ENCODE measurements at regions not wholly inside any gene's neighbourhood (a gene's known extent, or its start where the extent isn't known, plus 50 kb on each side); places are given as distances from the start of the nearest gene placed in this dataset.

DNA sequence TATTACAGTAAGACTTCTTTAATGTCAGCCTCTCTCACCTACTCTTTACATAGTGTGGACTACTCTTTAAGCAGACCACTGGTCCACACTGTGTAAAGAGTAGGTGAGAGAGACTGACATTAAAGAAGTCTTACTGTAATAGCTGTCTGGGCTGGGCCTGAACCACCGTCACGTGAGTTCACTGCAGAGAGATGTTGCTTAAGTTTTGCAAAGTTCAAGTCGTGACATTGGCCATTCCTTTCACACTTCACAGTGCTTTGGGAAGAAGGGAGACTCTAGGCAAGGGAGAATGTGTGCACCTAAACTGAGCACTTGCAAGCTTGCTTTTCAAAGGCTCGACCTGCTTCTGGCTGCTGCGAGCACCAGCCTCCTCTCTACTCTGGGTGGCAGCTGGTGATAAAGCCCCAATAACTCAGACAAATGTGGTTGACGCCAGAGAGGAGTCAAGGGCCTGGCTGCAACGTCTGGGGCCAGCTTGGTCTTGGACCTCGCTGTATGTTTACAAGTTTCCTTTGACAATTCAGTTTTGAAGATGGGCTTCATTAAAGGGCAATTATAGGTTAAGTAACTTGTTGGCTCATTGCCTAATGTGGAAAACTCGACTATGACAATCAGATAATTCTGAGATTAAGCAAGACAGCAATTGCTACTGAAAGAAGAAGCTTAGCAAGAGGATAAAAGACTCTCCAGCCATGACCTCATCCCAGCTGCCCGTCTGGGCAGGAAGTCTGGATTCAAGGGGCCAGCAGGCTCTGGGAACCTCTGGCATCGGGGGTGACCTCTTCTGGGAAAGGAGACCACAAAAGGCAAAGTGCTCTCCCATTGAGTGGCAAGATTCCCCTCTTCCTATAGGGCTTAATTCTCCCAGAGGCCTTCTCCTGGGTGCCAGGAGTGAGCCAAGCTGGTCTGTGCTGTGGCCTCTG lies 242.1 kb upstream of the TLE3 start:
- TF ChIP-seq, protein P1, sequence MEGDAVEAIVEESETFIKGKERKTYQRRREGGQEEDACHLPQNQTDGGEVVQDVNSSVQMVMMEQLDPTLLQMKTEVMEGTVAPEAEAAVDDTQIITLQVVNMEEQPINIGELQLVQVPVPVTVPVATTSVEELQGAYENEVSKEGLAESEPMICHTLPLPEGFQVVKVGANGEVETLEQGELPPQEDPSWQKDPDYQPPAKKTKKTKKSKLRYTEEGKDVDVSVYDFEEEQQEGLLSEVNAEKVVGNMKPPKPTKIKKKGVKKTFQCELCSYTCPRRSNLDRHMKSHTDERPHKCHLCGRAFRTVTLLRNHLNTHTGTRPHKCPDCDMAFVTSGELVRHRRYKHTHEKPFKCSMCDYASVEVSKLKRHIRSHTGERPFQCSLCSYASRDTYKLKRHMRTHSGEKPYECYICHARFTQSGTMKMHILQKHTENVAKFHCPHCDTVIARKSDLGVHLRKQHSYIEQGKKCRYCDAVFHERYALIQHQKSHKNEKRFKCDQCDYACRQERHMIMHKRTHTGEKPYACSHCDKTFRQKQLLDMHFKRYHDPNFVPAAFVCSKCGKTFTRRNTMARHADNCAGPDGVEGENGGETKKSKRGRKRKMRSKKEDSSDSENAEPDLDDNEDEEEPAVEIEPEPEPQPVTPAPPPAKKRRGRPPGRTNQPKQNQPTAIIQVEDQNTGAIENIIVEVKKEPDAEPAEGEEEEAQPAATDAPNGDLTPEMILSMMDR (IDR thresholded peaks at IDR 0.05; ENCODE audit: control insufficient read depth, extremely low read depth, insufficient read depth), result no peak
- no peak overlapping the region for H3K4me3 ChIP-seq (ENCODE audit: low read depth, low read length)
- DNase-seq (ENCODE audit: low read depth), result no peak

DNA sequence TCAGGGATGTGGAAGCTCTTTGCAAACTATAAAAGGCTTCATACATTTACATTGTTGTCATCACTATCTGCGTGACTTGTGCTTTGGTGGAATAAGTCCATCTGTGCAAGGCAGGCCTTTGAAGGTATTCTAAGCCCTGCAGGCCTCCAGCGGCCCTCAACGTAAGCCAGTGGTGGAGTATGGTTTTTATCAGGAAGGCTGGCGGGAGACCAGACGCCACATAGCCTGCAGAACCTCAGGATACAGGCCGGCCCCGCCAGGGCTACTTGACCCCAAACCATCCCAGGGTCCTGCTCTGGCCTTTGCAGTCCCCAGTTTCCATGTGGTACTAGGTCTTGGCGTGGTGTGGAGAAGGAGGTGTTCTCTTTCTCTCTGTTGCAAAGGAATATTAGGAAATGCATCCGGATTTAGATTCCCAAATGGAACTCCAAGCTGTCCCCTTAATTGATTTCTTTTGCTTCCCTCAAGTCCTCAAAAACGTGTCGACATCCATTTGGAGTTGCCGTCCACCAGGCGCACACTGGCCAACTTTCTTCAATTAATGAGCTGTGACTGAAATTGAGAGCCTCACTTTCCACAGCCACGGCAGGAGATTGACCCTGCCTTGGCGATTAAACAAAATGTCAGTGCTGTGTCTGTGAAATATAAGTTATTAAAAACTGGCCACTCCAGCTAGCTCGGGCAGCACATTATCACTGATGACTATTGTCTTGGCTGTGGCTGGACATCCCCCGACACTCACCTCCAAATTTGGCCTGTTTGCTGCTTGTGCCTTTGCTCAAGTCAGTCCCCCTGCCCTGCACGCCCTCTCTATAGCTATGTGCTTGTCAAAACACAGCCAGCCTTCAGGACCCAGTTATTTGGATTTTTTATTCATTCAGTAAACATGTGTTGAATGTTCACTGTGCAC lies 239.8 kb upstream of the TLE3 start:
- TF ChIP-seq, protein P1 (IDR thresholded peaks at IDR 0.05; ENCODE audit: control insufficient read depth, extremely low read depth, insufficient read depth), result no peak
- no peak overlapping the region for H3K4me3 ChIP-seq (ENCODE audit: low read depth, low read length)
- DNase-seq (ENCODE audit: low read depth), result no peak

DNA sequence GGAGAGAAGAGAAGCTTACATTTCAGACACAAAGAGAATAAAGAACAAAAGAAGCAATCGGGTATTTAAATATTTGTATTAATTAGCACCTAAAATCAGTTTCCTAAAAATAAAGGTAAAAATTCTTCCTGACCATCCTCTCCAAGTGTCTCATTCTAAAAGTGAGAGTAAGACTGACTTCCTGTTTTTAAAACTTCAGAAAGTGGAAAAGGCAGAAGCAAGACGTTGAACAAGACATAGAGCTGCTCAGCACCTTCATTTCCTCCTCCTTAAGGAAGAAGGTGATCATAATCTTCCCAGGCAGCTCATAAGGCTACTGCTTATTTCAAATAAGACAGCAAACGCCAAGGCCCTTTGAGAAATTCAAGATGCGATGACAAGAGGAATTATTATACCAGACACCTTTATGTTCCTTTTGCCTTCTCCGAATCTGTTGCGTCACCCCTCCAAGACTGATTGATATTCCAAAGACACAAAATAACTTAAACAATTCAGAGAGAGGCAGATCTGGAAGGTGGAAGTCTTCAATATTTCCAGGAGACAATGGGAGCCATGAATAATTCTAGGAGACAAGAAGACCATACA lies 238.8 kb upstream of the TLE3 start:
- TF ChIP-seq, protein P1 (IDR thresholded peaks at IDR 0.05; ENCODE audit: control insufficient read depth, extremely low read depth, insufficient read depth), result no peak
- no peak overlapping the region for H3K4me3 ChIP-seq (ENCODE audit: low read depth, low read length)
- no peak for DNase-seq (ENCODE audit: low read depth)

DNA sequence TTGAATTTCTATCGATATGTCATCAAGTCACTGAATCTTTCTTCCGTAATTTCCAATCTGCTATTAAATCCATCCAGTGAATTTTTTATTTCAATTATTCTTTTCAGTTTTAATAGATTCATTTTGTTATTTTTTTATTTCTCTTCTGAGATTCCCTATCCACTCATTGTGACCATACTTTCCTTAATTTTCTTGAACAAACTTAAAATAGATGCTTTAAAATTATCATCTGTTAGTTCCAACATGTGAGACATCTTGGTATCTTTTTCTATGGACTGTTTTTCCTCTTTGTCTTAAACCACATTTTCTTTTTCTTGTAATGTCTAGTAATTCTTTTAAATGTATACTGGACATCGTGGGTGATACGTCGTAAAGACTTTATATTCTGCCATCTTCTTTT lies 236.6 kb upstream of the TLE3 start:
- TF ChIP-seq, protein P1 (IDR thresholded peaks at IDR 0.05; ENCODE audit: control insufficient read depth, extremely low read depth, insufficient read depth), result no peak
- DNase-seq (ENCODE audit: low read depth), result no peak
- no peak overlapping the region for H3K4me3 ChIP-seq (ENCODE audit: low read depth, low read length)

DNA sequence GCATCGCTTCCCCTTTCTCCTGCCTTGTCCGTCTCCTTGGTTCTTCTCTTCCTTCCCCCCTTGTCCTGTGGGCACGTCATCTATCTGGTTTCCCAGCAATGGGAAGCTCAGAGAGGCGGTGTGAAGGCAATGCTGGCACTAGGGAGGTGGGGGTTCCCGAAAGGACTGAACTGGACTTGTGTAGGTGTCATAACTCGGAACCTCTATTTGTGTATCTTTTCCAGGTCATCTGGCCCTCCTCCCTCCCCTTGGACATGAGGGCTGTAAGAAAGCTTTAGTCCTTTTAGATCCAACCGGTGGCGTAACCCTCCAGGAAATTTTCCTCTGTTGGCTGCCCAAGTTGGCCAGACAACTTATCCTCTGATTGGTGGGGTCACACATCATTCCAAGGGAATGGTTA lies 231.5 kb upstream of the TLE3 start:
- no peak for DNase-seq (ENCODE audit: low read depth)

DNA sequence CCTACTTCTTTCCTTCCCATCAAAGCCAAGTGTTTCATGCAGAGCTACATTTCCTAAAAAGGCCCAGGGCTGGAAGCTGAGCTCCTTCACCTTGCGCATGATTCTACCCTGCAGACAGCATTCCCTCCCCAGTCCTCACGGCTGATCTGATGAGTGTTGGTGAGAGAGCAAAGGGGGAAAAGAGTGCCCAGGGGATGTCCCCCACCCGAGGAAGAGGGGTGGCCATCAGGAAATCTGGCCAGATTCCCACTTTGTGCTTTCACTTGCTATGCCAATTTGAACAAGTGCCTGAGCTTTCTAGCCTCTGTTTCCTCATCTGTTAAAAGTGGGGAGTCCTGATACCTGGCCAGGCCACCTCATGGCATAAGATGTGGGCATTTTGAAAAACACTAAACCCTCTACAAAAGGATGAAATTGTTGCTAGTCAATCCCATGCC lies 231.0 kb upstream of the TLE3 start:
- TF ChIP-seq, protein P1 (IDR thresholded peaks at IDR 0.05; ENCODE audit: control insufficient read depth, extremely low read depth, insufficient read depth), result no peak
- no peak for DNase-seq (ENCODE audit: low read depth)
- no peak overlapping the region for H3K4me3 ChIP-seq (ENCODE audit: low read depth, low read length)

More for the DNA sequence above, 231.5 kb upstream of the TLE3 start:
- TF ChIP-seq, protein P1 (IDR thresholded peaks at IDR 0.05; ENCODE audit: control insufficient read depth, extremely low read depth, insufficient read depth), result no peak
- no peak overlapping the region for H3K4me3 ChIP-seq (ENCODE audit: low read depth, low read length)
